GM19328 (cell line): ENCODE measurements at regions not wholly inside any gene's neighbourhood (a gene's known extent, or its start where the extent isn't known, plus 50 kb on each side); places are given as distances from the start of the nearest gene placed in this dataset.
"Not testable (repeated sequence)": the region's sequence is repeated elsewhere in the genome, so short reads cannot be mapped to it uniquely, and the experiment has no call there.

Source experiments
- ATAC-seq: cut with Tn5 transposase; IDR thresholded peaks from one replicate; pipeline ENCODE4 v1.9.1; 2021; ENCODE audit warnings: mild to moderate bottlenecking, moderate library complexity; ENCODE audit not compliant: unreplicated experiment

GRCh38 chr21:16213518-16213917 is 483.7 kb downstream of the USP25 start:
- no peak for ATAC-seq

GRCh38 chr21:16215193-16215592 is 485.4 kb downstream of the USP25 start:
- ATAC-seq = no peak

DNA sequence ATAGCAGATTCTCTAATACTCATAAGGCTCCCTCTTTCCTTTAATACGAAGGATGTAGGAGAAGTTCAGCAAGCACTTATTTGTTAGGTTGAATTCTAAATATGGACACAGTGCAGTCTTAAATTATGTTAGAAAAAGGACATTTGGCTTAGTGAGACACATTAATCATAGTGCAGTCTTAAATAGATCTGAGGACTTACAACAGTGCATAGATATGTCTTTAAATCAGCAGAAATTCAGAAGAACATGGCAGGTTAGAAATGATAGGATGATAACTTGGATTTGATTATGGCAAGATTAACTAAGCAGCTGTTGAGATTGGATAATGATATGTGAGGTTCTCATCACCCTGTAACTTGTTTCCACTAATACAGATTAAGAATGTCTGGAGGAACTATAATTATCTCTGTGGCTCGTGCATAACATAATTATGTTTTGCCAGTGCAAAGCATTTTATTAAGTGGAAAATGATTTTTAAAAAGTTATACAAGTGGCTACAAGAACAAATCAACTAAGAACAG is 485.9 kb downstream of the USP25 start:
- no peak for ATAC-seq

DNA sequence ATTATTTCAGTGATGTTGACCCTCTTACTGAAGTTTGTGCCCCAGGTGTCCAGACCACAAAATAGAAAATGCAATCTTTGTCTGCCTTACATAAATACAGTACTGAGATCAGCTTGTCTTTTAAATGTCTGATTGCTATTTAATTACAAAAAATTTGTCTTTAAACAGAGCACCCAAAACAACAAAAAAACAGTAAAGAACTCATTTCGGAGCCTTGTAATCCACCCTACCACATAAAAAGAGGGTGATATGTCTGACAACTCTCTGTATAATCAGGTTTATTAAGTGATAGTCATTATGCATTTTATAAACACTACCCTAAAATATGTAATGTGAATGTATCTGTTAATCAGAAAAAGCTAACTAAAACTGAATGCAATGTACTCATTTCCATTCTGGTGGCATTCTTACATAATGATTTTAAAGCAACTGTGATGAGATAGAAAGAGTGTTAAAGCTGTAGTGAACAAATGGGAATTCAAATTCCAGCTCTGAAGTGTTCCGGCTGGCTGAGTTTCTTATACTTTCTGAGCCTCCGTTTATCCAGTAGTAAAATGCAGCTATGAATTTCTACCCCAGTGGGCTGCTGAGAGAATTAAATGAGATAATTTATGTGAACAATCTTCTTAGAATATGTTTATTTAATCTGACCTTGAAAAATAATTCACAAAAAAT is 486.6 kb downstream of the USP25 start:
- no peak for ATAC-seq

DNA sequence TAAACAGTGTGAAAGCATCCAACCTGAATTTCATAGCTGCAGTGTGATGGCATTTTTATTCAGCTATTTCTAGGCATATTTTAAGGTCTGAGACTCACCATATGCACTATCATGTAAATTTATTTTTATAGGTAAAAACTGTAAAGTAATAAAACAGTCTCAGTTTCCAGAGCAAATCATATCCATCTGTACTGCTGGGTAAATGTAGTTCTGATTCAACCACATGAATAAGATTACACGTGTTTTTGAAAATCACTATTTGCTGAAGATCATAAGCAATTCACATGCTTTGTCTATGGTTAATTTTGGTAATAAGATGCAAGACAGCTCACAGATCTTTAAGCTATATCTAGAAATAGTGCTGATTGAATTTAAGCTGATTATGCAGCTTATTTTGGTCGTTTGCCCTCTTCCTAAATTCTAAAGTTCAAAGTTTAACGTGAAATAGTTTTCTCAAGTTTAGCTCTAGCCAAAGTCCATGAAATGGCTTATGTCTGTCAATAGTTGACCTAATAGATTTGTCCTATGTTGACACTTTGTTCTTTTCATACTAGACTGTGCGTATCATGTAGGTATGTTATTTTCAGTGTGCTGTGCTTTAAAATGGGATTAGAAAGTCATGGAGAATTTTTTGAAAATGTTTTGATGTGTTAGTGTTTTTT is 489.0 kb downstream of the USP25 start:
- no peak for ATAC-seq

- not testable (repeated sequence) for ATAC-seq
Measured at GRCh38 chr21:16224756-16225155, 495.0 kb downstream of the USP25 start.

DNA sequence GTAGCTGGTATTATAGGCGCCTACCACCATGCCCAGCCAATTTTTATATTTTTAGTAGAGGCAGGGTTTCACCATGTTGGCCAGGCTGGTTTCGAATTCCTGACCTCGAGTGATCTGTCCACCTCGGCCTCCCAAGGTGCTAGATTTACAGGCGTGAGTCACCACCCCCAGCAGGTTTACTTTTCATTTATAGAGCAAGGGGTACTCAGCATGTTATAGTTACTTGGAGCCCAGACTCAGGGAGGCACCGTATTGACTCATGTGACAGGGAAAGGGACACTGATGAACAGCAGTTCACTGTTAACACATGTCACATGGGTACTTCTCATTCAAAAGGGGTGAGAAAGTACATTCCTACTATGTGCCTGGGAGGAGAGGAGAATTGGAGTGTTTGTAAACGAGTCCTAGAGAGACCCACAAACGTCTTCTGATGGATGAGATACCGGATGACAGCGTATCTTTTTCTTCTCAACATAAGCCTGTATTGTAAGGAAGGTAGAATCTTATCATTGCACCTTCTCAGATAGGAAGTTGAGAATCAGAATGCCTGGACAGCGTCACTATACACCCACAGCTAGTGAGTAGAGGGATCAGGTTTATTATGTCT is 510.0 kb downstream of the USP25 start:
- no peak for ATAC-seq

DNA sequence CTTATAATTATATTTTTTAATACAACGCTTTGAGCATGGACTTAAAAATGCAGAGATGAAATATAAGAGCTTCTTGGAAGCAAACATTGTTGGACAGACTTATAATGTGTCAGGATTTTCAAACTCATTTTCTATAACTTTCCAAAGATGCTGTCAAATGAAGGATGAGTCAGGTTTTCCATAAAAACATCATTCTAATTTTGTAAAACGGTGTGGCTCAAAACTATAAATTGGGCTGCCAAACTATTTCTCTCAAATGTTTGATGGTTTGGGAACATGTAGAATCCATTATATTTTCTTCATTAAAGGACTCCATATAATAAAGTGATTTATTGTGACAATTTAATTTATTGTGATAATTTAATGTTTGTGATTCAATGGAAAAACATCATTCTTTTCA is 511.2 kb downstream of the USP25 start:
- no peak for ATAC-seq

GRCh38 chr21:16241479-16241963 is 511.7 kb downstream of the USP25 start:
- no peak for ATAC-seq

DNA sequence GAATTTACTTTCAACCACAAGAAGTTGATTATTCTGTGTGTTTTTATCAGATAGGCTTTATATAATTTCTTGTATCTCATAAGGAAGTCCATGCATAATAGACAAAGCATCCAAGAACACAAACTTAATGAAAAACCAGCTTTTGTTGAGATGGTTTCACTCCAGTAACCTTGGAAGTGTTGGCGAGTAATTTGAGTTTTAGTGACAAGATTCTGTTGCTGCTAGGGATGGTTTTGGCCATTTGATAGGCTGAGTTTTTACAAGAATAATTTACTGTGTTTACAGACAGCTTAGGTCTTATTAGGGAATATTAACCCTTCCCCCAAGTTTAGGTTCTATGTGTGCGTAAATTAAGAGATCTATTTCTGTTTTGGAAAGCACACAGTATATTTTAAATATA is 513.6 kb downstream of the USP25 start:
- ATAC-seq = no peak

DNA sequence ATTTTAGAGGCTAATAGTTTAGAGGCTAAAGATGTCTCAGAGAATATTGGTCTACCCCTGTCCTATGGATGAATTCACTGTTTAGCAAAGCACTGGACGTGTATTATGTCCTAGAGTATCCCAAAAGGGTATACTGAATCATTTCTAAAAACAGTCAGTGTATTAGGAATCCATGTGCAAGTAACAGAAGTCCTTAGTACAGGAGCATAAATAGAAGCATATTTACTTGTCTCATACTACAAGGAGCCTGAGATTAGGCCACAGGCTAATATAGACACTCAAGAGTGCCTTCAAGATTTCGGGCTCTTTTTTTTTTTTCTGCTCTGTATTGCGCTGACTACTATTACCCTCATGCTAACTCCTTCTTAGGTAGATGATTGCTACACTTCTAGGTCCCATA is 518.9 kb downstream of the USP25 start:
- ATAC-seq = no peak

DNA sequence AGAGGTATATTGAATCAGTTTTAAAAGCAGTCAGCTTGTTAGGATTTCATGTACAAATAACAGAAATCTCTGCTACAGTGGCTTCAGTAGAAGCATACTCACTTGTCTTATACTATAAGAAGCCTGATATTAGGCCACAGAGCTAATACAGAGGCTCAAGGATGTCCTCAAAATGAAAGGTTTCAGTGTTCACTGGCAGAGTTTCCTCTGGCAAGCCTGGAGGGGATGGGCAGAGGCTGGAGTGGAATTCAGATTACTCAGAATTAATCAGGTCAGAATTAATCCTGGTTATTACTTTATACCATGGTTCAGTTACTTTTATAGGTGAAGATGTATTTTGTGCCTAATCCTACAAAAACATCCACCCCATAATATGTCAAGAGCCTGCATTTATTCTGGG is 520.5 kb downstream of the USP25 start:
- ATAC-seq = no peak

DNA sequence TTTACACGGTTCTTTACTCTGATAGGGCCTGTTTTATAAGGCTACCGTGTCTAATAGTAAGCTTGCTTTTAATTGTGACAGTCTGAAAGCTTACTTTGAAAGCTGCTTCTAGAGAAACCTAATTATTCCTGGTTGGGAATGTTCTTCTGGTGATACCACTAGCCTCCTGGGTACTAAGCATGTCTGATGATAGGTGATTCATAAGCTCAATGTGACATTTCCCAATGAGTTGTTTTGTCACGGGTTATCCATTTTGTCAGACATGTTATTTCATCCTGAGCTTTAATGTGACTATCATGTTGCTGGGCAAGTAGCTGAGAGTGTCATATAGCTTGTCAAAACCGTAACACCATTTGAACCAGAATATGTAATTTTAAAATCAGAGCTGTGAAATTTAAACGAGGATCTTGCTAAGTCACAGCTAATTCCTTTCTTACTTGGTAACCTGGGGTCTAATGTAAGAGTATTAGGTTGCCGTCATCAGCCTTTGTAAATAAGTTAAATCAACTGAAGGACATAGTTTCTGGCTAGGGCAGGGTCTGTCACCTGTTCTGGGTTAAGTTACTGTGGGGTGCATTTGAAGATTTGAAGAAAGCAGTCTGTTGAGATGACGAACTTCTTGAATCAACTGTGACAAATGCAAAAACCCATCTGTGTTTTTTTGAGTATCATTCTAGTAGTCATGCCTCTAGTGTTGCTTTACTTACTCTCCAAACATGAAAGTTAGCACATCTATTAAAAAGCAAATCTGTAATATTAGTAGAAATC is 529.2 kb downstream of the USP25 start:
- no peak for ATAC-seq

GRCh38 chr21:16262091-16262490 is 532.3 kb downstream of the USP25 start:
- ATAC-seq = no peak

DNA sequence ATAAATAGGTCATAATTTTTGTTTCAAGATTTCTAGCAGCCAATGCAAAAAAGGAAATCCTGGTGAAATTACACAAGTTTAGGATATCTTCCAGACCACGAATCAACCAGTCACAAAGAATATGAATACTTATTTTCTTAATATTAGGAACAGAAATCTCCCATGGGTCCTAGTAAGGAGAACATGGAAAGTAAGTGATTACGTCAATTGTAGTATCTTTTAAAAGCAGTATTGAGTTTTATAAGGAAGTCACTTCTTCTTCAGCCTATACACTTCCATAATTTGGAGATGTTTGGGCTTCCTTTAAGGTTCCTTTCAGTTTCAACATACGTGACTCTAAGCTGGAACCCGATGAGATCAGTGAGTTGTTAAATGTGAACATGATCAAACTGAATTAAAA is 534.5 kb downstream of the USP25 start:
- no peak for ATAC-seq

DNA sequence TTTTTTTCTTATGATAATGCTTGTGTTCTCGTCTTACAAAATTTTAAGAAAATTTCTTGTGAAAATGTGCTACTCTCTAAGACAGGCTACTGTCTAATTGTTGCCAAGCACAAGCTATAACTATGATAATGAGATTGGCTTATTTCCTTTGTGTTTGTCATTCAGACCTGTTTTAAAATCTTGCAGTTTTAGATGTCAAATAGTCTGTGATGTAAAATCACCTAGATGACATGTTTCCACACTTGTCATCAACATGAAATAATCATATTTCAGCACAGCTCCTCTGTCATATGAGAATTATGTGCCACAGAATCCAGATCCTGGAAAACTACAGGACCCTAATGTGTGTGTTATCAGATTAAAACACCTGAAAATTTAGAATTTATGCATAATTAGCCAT is 539.7 kb downstream of the USP25 start:
- ATAC-seq = no peak

- ATAC-seq = no peak
Measured at GRCh38 chr21:16279731-16280581, 550.2 kb downstream of the USP25 start.

DNA sequence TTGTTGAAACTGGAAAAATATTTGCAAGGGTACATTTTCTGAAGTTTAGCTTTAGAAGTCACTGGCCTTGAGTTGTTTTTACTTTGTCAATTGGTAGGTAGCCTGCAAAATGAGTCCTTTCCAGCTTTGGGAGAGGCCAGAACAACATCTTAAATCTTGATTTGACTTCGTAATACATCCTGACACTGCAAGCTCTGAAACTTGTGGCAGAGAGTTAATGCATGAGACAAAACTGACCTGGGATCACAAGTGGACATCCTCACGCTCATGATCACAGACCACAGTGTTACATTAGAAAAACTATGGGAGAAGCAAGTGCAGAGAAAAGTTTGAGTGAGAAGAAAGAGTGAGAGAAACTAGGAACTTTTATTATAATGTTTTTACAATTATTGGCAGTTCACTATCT is 550.9 kb downstream of the USP25 start:
- ATAC-seq = no peak

GRCh38 chr21:16283516-16283915 is 553.7 kb downstream of the USP25 start:
- ATAC-seq = no peak

DNA sequence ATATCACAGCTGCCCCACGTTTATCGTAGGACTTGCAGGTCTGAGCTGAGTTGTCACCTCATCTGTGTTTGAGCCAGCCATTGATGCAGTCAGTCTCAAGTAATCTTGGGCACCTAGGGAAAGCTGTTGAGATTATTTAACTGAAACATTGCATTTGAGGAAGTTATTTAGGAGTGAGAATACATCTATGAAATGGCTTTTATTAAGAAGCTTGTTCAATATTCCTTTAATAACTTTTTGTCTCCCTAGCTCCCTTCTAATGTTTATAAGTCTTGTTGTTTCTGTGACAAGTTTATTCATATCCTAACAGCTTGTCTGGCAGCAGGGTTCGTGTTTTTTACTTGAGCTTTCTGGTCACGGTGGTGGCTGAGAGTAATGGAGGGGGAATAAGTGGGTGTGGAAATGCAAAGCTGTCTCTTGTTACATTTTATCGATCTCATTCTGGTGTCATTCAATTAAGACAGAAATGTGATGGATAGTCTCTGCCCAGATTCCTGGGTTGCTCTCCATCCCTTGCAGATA is 555.9 kb downstream of the USP25 start:
- no peak for ATAC-seq
